ENCODE measurements at regions not wholly inside any gene's neighbourhood (a gene's known extent, or its start where the extent isn't known, plus 50 kb on each side); places are given as distances from the start of the nearest gene placed in this dataset.

DNA sequence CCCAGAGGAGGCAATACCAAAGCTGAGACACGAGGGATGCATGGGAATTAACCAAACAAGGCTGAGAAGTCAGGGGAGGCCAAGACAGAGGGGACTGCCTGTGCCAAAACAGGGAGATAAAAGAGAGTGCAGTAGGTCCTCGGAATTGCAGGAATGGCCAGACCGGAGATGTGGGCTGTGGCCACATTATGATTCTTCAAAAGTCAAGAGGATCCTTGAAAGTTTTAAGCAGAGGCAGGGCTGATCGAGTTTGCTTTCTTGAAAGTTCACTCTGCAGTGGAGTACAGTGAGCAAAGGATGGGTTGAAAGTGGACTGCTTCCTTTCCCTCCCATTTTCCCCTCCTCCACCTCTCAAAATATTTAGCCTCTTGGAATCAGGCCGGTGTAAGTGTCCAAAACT, 73.9 kb upstream of the ADAMTS9 start:
- Histone ChIP-seq H3K36me3 (ENCODE audit: control insufficient read depth, insufficient read depth, low read length) (no peaks in the 10 kb centered on the region), H3K27me3 (replicated peaks; ENCODE audit: control insufficient read depth, insufficient read depth, low read length) (no peaks in the 10 kb centered on the region), H3K4me3 (ENCODE audit: low read depth, low read length) (no peak overlapping the region), H3K9me3 (no peaks in the 10 kb centered on the region), H3K4me1 (no peaks in the 10 kb centered on the region)
- Mint-ChIP-seq H3K27ac (ENCODE audit: unreplicated experiment) (no peak overlapping the region), H3K9me3 (ENCODE audit: unreplicated experiment) (no peaks in the 10 kb centered on the region), H3K4me1 (ENCODE audit: low read depth, unreplicated experiment) (no peaks in the 10 kb centered on the region), H3K27me3 (ENCODE audit: insufficient read depth, unreplicated experiment) (no peaks in the 10 kb centered on the region), H3K36me3 (ENCODE audit: insufficient read depth, unreplicated experiment) (no peaks in the 10 kb centered on the region), H3K4me3 (ENCODE audit: unreplicated experiment) (no peak overlapping the region)
- TF ChIP-seq, protein P1, sequence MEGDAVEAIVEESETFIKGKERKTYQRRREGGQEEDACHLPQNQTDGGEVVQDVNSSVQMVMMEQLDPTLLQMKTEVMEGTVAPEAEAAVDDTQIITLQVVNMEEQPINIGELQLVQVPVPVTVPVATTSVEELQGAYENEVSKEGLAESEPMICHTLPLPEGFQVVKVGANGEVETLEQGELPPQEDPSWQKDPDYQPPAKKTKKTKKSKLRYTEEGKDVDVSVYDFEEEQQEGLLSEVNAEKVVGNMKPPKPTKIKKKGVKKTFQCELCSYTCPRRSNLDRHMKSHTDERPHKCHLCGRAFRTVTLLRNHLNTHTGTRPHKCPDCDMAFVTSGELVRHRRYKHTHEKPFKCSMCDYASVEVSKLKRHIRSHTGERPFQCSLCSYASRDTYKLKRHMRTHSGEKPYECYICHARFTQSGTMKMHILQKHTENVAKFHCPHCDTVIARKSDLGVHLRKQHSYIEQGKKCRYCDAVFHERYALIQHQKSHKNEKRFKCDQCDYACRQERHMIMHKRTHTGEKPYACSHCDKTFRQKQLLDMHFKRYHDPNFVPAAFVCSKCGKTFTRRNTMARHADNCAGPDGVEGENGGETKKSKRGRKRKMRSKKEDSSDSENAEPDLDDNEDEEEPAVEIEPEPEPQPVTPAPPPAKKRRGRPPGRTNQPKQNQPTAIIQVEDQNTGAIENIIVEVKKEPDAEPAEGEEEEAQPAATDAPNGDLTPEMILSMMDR (IDR thresholded peaks at IDR 0.05; ENCODE audit: insufficient read depth in 1 of 2, low read depth in 1 of 2, low read length in 1 of 2, severe bottlenecking in 1 of 2, unreplicated experiment in 1 of 2), result no peak
- intact Hi-C loops (cut with micrococcal nuclease; ENCODE audit: unreplicated experiment), result no loop called here
- ChIA-PET POLR2A (no interaction called here), CTCF (no interaction called here)
- DNase-seq, result no peak
- BruUV-seq (replicated peaks), result no TSS peak

DNA sequence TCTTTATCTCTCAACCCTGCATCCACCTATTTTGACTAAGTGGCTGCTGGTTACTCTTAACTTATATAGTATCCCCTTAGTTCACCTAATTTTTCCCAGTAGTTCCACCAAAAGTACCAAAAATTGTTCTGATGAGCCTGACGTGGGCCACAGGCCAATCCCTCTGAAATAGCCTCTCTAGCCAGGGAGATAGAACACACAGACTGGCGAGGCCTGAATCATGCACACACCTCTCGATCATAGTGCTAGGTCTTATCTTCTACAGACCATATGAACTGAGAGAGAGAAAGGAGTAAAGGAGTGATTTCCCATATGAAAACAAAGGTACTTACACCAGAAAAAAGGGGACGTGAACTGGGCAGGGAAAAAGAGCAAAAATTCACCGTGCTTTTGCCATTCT, 72.5 kb upstream of the ADAMTS9 start:
- Mint-ChIP-seq H3K9me3 (ENCODE audit: unreplicated experiment) (no peaks in the 10 kb centered on the region), H3K27me3 (ENCODE audit: insufficient read depth, unreplicated experiment) (no peaks in the 10 kb centered on the region), H3K36me3 (ENCODE audit: insufficient read depth, unreplicated experiment) (no peaks in the 10 kb centered on the region), H3K27ac (ENCODE audit: unreplicated experiment) (no peak overlapping the region), H3K4me1 (ENCODE audit: low read depth, unreplicated experiment) (no peaks in the 10 kb centered on the region), H3K4me3 (ENCODE audit: unreplicated experiment) (no peak overlapping the region)
- POLR2A ChIA-PET, result no interaction called here
- BruUV-seq (replicated peaks), result no TSS peak
- no peak for DNase-seq
- H3K27me3 ChIP-seq (replicated peaks; ENCODE audit: control insufficient read depth, insufficient read depth, low read length), result no peaks in the 10 kb centered on the region
- intact Hi-C loops (cut with micrococcal nuclease; ENCODE audit: unreplicated experiment), result no loop called here
- H3K4me1 ChIP-seq, result 0 out of 2 replicates have a peak, but pooled peaks cover 4% of the 10 kb centered on the region
- CTCF ChIA-PET, result no interaction called here
- no peaks in the 10 kb centered on the region for H3K36me3 ChIP-seq (ENCODE audit: control insufficient read depth, insufficient read depth, low read length)
- TF ChIP-seq, protein P1 (IDR thresholded peaks at IDR 0.05; ENCODE audit: insufficient read depth in 1 of 2, low read depth in 1 of 2, low read length in 1 of 2, severe bottlenecking in 1 of 2, unreplicated experiment in 1 of 2), result no peak
- no peaks in the 10 kb centered on the region for H3K9me3 ChIP-seq
- H3K4me3 ChIP-seq (ENCODE audit: low read depth, low read length), result no peak overlapping the region

DNA sequence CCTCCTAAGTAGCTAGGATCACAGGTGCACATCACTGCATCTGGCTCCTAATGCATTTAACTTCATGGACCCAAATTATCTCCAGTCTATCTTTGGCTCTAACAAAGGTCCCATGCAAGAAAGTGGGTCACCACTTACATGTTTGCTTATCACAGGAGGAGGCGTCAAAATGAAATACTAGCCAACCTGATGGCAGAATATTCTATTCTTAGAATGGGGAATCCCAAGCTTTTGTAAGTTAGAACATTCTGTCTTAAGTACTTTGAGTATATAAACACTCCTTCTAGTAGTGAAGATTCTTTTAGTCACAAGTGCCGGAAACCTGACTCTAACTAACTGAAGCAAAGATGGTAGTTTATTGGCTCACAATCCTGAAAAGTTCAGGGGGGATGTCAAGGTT, 72.0 kb upstream of the ADAMTS9 start:
- Histone ChIP-seq H3K4me1 (0 out of 2 replicates have a peak, but pooled peaks cover 4% of the 10 kb centered on the region), H3K4me3 (ENCODE audit: low read depth, low read length) (no peak overlapping the region), H3K36me3 (ENCODE audit: control insufficient read depth, insufficient read depth, low read length) (no peaks in the 10 kb centered on the region), H3K9me3 (no peaks in the 10 kb centered on the region), H3K27me3 (replicated peaks; ENCODE audit: control insufficient read depth, insufficient read depth, low read length) (no peaks in the 10 kb centered on the region)
- DNase-seq, result no peak
- Mint-ChIP-seq H3K27ac (ENCODE audit: unreplicated experiment) (no peak overlapping the region), H3K27me3 (ENCODE audit: insufficient read depth, unreplicated experiment) (no peaks in the 10 kb centered on the region), H3K9me3 (ENCODE audit: unreplicated experiment) (no peaks in the 10 kb centered on the region), H3K4me1 (ENCODE audit: low read depth, unreplicated experiment) (no peaks in the 10 kb centered on the region), H3K4me3 (ENCODE audit: unreplicated experiment) (no peak overlapping the region), H3K36me3 (ENCODE audit: insufficient read depth, unreplicated experiment) (no peaks in the 10 kb centered on the region)
- ChIA-PET POLR2A (no interaction called here), CTCF (no interaction called here)
- BruUV-seq (replicated peaks), result no TSS peak
- TF ChIP-seq, protein P1 (IDR thresholded peaks at IDR 0.05; ENCODE audit: insufficient read depth in 1 of 2, low read depth in 1 of 2, low read length in 1 of 2, severe bottlenecking in 1 of 2, unreplicated experiment in 1 of 2), result no peak
- intact Hi-C loops (cut with micrococcal nuclease; ENCODE audit: unreplicated experiment), result no loop called here

Data from Caco-2 (cell line).